ENCODE measurements at regions not wholly inside any gene's neighbourhood (a gene's known extent, or its start where the extent isn't known, plus 50 kb on each side); places are given as distances from the start of the nearest gene placed in this dataset.

DNA sequence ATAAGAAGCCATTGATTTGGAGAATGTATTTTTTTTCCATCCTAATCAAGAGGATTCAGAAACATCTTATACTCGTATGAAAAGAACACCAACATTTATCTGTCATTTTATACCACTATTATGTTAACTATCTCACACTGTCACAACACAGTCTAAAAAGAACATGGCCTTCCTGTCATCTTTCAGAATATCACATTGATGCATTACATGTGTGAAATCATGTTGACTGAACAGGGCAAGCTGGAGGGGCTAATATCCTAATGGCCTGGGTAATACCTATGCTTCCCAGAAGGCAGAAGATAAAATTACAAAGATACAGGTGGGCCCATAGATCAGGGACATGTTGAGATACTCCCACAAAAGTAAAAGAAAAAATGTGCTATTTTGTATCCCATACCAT, 611.7 kb downstream of the STIM2 start:
- H3F3A ChIP-seq (replicated peaks; ENCODE audit: low read depth): no peaks in the 10 kb centered on the region
- H3K4me1 ChIP-seq (ENCODE audit: insufficient read depth): no peaks in the 10 kb centered on the region
- peaks cover 18% of the 10 kb centered on the region for H3K9me2 ChIP-seq (ENCODE audit: insufficient read depth)
- DNase-seq (ENCODE audit: low spot score) (no peak), ATAC-seq (no peak)
- H3K79me2 ChIP-seq (replicated peaks; ENCODE audit: insufficient read depth): no peaks in the 10 kb centered on the region
- H3K4me2 ChIP-seq: no peak overlapping the region
- no peaks in the 10 kb centered on the region for H3K36me3 ChIP-seq (ENCODE audit: insufficient read depth)
- H3K27ac ChIP-seq (ENCODE audit: low read depth): no peak overlapping the region
- H3K36me3 Mint-ChIP-seq (ENCODE audit: low read depth): no peaks in the 10 kb centered on the region
- no peaks in the 10 kb centered on the region for H3K9me3 Mint-ChIP-seq
- H4K20me1 ChIP-seq (replicated peaks; ENCODE audit: insufficient read depth): no peaks in the 10 kb centered on the region
- H3K4me1 Mint-ChIP-seq: no peaks in the 10 kb centered on the region
- no peak overlapping the region for H3K4me3 Mint-ChIP-seq
- H2AFZ ChIP-seq: no peak overlapping the region
- no peaks in the 10 kb centered on the region for H3K27me3 Mint-ChIP-seq (ENCODE audit: insufficient read depth, low read depth, poor library complexity)
- H3K27me3 ChIP-seq (ENCODE audit: insufficient read depth): no peaks in the 10 kb centered on the region
- H3K4me3 ChIP-seq: no peak overlapping the region
- no peak for TF ChIP-seq NANOG (IDR thresholded peaks at IDR 0.05; ENCODE audit: borderline replicate concordance)
- no peak for TF ChIP-seq JUNB (IDR thresholded peaks at IDR 0.05; ENCODE audit: unreplicated experiment)
- no peak for TF ChIP-seq EZH2phosphoT487 (IDR thresholded peaks at IDR 0.05; ENCODE audit: unreplicated experiment)
- no peak for TF ChIP-seq POLR2AphosphoS5 (IDR thresholded peaks at IDR 0.05; ENCODE audit: low read depth)
- no peak for TF ChIP-seq CREB1 (CRISPR knock-in tag; IDR thresholded peaks at IDR 0.05; ENCODE audit: low read depth)
- no peak for TF ChIP-seq ZNF331 (CRISPR knock-in tag; IDR thresholded peaks at IDR 0.05; ENCODE audit: low read depth)
- TF ChIP-seq, protein P1, sequence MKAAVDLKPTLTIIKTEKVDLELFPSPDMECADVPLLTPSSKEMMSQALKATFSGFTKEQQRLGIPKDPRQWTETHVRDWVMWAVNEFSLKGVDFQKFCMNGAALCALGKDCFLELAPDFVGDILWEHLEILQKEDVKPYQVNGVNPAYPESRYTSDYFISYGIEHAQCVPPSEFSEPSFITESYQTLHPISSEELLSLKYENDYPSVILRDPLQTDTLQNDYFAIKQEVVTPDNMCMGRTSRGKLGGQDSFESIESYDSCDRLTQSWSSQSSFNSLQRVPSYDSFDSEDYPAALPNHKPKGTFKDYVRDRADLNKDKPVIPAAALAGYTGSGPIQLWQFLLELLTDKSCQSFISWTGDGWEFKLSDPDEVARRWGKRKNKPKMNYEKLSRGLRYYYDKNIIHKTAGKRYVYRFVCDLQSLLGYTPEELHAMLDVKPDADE (IDR thresholded peaks at IDR 0.05): no peak
- H3K27ac Mint-ChIP-seq: no peak overlapping the region

DNA sequence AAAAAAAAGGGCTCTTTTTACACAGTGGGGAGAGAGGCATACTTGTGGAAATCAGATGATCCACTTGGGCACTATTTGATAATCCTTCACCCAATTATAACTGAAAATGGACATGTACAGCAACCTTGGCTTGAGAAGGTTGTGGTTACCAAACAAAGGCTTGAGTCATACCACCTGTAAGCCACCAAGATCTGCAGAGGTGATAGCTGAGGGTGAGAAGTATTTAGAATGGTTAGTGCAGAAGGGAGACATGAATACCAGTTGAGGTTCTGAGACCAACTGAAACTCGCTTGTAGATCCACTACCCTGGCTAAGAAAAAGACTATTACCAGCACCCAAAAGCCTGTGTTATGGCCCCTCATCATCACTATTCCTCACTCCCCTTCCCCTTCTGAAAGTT, 614.0 kb downstream of the STIM2 start:
- H3K27me3 ChIP-seq (ENCODE audit: insufficient read depth): no peaks in the 10 kb centered on the region
- peaks cover 18% of the 10 kb centered on the region for H3K9me2 ChIP-seq (ENCODE audit: insufficient read depth)
- no peaks in the 10 kb centered on the region for H4K20me1 ChIP-seq (replicated peaks; ENCODE audit: insufficient read depth)
- Mint-ChIP-seq H3K4me3 (no peak overlapping the region), H3K36me3 (ENCODE audit: low read depth) (no peaks in the 10 kb centered on the region), H3K27me3 (ENCODE audit: insufficient read depth, low read depth, poor library complexity) (no peaks in the 10 kb centered on the region), H3K27ac (no peak overlapping the region), H3K4me1 (no peaks in the 10 kb centered on the region), H3K9me3 (no peaks in the 10 kb centered on the region)
- no peak for DNase-seq (ENCODE audit: low spot score)
- TF ChIP-seq, protein P2, sequence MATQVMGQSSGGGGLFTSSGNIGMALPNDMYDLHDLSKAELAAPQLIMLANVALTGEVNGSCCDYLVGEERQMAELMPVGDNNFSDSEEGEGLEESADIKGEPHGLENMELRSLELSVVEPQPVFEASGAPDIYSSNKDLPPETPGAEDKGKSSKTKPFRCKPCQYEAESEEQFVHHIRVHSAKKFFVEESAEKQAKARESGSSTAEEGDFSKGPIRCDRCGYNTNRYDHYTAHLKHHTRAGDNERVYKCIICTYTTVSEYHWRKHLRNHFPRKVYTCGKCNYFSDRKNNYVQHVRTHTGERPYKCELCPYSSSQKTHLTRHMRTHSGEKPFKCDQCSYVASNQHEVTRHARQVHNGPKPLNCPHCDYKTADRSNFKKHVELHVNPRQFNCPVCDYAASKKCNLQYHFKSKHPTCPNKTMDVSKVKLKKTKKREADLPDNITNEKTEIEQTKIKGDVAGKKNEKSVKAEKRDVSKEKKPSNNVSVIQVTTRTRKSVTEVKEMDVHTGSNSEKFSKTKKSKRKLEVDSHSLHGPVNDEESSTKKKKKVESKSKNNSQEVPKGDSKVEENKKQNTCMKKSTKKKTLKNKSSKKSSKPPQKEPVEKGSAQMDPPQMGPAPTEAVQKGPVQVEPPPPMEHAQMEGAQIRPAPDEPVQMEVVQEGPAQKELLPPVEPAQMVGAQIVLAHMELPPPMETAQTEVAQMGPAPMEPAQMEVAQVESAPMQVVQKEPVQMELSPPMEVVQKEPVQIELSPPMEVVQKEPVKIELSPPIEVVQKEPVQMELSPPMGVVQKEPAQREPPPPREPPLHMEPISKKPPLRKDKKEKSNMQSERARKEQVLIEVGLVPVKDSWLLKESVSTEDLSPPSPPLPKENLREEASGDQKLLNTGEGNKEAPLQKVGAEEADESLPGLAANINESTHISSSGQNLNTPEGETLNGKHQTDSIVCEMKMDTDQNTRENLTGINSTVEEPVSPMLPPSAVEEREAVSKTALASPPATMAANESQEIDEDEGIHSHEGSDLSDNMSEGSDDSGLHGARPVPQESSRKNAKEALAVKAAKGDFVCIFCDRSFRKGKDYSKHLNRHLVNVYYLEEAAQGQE (IDR thresholded peaks at IDR 0.05; ENCODE audit: unreplicated experiment): no peak
- TF ChIP-seq, protein P3, sequence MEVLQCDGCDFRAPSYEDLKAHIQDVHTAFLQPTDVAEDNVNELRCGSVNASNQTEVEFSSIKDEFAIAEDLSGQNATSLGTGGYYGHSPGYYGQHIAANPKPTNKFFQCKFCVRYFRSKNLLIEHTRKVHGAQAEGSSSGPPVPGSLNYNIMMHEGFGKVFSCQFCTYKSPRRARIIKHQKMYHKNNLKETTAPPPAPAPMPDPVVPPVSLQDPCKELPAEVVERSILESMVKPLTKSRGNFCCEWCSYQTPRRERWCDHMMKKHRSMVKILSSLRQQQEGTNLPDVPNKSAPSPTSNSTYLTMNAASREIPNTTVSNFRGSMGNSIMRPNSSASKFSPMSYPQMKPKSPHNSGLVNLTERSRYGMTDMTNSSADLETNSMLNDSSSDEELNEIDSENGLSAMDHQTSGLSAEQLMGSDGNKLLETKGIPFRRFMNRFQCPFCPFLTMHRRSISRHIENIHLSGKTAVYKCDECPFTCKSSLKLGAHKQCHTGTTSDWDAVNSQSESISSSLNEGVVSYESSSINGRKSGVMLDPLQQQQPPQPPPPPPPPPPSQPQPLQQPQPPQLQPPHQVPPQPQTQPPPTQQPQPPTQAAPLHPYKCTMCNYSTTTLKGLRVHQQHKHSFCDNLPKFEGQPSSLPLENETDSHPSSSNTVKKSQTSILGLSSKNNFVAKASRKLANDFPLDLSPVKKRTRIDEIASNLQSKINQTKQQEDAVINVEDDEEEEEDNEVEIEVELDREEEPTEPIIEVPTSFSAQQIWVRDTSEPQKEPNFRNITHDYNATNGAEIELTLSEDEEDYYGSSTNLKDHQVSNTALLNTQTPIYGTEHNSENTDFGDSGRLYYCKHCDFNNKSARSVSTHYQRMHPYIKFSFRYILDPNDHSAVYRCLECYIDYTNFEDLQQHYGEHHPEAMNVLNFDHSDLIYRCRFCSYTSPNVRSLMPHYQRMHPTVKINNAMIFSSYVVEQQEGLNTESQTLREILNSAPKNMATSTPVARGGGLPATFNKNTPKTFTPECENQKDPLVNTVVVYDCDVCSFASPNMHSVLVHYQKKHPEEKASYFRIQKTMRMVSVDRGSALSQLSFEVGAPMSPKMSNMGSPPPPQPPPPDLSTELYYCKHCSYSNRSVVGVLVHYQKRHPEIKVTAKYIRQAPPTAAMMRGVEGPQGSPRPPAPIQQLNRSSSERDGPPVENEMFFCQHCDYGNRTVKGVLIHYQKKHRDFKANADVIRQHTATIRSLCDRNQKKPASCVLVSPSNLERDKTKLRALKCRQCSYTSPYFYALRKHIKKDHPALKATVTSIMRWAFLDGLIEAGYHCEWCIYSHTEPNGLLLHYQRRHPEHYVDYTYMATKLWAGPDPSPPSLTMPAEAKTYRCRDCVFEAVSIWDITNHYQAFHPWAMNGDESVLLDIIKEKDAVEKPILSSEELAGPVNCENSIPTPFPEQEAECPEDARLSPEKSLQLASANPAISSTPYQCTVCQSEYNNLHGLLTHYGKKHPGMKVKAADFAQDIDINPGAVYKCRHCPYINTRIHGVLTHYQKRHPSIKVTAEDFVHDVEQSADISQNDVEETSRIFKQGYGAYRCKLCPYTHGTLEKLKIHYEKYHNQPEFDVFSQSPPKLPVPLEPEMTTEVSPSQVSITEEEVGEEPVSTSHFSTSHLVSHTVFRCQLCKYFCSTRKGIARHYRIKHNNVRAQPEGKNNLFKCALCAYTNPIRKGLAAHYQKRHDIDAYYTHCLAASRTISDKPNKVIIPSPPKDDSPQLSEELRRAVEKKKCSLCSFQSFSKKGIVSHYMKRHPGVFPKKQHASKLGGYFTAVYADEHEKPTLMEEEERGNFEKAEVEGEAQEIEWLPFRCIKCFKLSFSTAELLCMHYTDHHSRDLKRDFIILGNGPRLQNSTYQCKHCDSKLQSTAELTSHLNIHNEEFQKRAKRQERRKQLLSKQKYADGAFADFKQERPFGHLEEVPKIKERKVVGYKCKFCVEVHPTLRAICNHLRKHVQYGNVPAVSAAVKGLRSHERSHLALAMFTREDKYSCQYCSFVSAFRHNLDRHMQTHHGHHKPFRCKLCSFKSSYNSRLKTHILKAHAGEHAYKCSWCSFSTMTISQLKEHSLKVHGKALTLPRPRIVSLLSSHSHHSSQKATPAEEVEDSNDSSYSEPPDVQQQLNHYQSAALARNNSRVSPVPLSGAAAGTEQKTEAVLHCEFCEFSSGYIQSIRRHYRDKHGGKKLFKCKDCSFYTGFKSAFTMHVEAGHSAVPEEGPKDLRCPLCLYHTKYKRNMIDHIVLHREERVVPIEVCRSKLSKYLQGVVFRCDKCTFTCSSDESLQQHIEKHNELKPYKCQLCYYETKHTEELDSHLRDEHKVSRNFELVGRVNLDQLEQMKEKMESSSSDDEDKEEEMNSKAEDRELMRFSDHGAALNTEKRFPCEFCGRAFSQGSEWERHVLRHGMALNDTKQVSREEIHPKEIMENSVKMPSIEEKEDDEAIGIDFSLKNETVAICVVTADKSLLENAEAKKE (CRISPR knock-in tag; IDR thresholded peaks at IDR 0.05): no peak
- H3F3A ChIP-seq (replicated peaks; ENCODE audit: low read depth): no peaks in the 10 kb centered on the region
- no peaks in the 10 kb centered on the region for H3K36me3 ChIP-seq (ENCODE audit: insufficient read depth)
- no peaks in the 10 kb centered on the region for H3K79me2 ChIP-seq (replicated peaks; ENCODE audit: insufficient read depth)
- no peak overlapping the region for H3K27ac ChIP-seq (ENCODE audit: low read depth)
- ATAC-seq: no peak
- H3K4me1 ChIP-seq (ENCODE audit: insufficient read depth): no peaks in the 10 kb centered on the region
- no peak overlapping the region for H3K4me3 ChIP-seq
- H3K4me2 ChIP-seq: no peak overlapping the region
- H2AFZ ChIP-seq: no peak overlapping the region
